Non-pigmented ciliary epithelial cell (primary cell): ENCODE measurements at regions not wholly inside any gene's neighbourhood (a gene's known extent, or its start where the extent isn't known, plus 50 kb on each side); places are given as distances from the start of the nearest gene placed in this dataset.
A peak's percentile ranks its signal among the peaks of the same experiment; 100 is the strongest.
"Not testable (repeated sequence)": the region's sequence is repeated elsewhere in the genome, so short reads cannot be mapped to it uniquely, and the experiment has no call there.

Experiments used
- DNase-seq: peaks from one replicate; pipeline ENCODE4 v3.0.0-alpha.2; 2010; ENCODE audit warnings: low read depth

- DNase-seq = no peak
These were observed 169.2 kb upstream of the PLXNC1 start for GRCh38 chr12:93979189-93979588.

GRCh38 chr12:93980711-93981110 is 167.7 kb upstream of the PLXNC1 start:
- DNase-seq = no peak

DNA sequence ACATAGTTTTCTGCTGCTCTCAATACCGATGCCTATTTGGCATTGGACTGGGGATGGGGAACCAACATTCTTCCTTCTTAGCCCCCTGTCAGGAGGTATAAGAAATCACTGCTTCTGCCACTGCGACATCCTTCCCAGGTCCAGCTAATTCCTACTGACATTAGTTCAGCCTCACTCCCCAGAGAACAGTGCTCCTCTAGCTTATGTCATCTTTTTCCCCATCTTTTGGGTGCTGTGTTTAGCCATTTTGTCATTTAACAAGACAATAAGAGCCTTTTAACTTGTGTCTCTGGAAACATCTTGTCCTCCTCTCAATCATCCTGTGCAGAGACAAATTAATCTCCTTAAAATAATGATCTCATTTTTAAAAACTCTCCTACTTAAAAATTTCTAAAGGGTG is 167.0 kb upstream of the PLXNC1 start:
- no peak for DNase-seq

DNA sequence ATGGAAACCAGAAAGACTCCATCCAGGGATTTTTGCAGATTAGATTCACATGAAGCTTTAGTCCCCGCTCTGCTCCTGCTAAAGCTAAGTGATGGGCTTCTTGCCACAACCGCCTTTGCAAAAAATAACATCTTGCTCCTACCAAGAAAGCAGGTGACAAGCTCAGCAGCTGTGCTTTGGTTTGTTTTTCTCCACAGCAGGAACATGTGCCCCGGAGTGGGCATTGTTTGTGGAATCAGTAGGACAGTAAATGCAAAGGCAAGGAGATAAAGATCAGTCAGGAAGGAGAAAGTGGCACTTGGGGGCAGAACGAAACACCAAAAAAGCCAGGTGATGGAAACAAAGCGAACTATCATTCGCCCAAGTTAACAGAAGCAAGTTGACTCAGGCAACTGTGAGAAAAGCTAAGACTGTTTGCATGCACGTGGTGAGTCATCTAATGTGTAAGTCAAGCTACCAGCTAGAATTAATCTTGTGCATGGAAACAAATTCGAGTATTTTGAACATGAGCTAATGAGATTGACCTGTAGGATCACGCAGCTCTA is 165.5 kb upstream of the PLXNC1 start:
- peak; percentile 52 for DNase-seq

DNA sequence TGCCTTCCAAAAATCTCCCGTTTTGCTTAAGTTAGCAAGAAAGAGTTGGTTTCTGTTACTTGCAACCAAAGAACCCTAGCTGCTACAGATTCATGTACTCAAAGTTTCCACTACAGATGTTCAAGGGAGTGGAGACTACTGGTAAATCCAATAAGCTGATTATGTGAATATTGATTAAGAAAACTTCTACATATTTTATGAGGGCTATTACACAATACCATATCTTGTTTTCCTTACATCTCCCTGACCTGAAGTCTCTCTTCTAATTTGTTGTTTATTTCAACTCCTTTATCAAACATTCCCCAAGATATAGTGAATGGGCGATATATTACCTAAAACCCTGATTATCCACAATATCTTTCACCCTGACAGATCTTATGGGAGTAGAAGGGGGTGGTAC is 164.4 kb upstream of the PLXNC1 start:
- no peak for DNase-seq

DNA sequence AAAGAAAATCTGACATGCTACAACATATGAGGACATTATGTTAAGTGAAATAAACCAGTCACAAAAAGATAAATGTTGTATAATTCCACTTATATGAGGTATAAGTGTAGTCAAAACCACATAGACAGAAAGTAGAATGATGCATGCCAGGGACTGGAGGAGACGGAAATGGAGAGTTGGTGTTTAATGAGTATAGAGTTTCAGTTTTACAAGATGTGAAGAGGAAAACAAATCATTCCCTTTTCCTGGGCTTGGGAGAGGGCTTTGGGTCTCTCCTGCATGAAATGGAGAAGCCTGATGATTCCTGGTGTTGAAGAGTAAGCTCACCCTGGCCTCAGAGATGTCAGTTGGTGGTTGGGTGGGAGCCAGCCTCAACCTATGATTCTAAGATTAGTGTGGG is 158.4 kb upstream of the PLXNC1 start:
- no peak for DNase-seq

- no peak for DNase-seq
These were observed 157.3 kb upstream of the PLXNC1 start for GRCh38 chr12:93990832-93991803.

DNA sequence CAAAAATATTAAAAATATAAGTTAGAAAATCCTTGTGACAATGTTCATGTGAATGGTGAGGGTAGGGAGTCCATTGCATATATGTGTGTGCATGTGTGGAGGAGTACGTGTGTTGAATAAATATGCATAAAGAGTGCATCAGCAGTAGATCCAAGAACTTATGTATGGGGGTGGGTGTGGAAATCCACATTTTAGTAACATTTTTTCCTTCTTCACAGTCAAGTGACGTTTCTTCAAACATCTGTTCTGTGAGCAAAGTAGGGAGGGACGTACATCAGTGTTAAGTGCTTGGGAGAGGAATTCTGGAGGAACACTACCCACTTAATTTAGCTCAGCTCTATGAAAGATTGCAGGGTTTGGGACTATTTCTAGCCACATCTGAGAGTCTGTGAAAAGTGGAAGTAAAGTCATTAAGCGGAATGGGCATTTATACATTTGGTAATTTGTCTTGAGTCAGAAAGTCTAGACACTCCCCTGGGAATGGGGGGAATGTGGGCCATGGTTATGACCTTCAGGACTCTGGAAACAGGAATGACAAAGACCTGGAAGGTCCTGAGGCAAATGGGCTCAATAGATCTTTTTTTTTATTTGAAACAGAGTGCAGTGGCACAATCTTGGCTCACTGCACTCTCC is 156.4 kb upstream of the PLXNC1 start:
- DNase-seq = no peak

GRCh38 chr12:93994721-93995120 is 153.7 kb upstream of the PLXNC1 start:
- DNase-seq = no peak

- no peak for DNase-seq
These were observed 152.1 kb upstream of the PLXNC1 start for GRCh38 chr12:93996321-93996720.

GRCh38 chr12:94001691-94002090 is 146.7 kb upstream of the PLXNC1 start:
- no peak for DNase-seq

- DNase-seq = not testable (repeated sequence)
These were observed 145.5 kb upstream of the PLXNC1 start for GRCh38 chr12:94002925-94003324.

GRCh38 chr12:94007833-94008232 is 140.5 kb upstream of the PLXNC1 start:
- not testable (repeated sequence) for DNase-seq

- DNase-seq = no peak
These were observed 138.1 kb upstream of the PLXNC1 start for GRCh38 chr12:94010307-94010706.

DNA sequence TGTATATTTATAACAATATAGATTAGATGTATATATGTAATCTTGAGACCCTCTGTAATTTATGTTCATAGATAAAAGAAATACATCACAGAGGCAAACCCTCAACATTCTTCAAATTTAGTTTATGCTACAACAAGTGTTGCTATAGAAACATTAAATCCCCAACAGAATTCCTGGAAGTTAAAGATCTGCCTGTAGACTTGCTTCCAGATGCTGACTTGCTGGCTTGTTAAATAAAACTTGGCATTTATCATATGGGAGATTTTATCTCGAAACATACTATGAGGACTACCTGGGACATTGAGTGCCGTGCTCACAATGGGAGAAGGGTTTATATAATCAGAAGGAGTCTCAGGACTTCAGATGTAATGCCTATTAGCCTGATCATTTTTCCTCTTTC is 136.3 kb upstream of the PLXNC1 start:
- DNase-seq = no peak

DNA sequence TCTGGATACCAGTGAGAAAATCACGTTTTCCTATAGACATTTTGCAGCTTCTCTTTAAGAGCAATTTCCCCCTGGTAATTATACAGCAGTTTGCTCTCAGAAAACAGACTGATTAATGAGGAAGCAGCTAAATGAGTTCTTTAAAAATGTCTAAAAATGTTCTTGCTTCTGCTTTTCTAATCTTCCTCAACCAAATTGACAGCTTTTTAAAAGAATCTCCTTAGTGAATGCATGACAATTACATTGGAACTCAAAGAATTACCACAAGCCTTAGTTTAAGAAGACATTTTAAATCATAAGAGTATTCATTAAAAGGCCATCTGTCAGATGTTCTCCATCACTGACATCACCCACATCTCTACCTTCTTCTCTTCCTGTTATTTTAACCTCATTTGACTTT is 135.8 kb upstream of the PLXNC1 start:
- no peak for DNase-seq

GRCh38 chr12:94017247-94017646 is 131.1 kb upstream of the PLXNC1 start:
- DNase-seq = not testable (repeated sequence)

GRCh38 chr12:94020335-94020734 is 128.0 kb upstream of the PLXNC1 start:
- no peak for DNase-seq

DNA sequence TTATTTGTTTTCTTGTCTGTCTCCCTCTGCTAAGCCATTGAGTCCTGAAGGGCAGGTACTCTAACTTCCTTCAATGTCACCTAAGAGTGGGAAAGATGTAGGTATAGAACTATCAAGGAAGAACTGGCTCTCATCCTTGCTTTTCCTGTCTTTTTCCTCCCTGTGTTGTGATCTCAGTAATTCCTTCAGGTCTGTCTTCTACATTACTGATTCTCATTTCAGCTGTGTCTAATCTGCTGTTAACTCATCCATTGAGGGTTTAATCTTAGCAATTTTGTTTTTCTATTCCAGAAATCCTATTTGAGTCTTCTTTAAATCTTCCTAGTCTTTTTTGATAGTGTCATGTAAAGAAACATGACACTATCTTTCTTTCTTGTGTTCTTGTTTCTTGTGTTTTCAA is 124.5 kb upstream of the PLXNC1 start:
- DNase-seq = no peak

DNA sequence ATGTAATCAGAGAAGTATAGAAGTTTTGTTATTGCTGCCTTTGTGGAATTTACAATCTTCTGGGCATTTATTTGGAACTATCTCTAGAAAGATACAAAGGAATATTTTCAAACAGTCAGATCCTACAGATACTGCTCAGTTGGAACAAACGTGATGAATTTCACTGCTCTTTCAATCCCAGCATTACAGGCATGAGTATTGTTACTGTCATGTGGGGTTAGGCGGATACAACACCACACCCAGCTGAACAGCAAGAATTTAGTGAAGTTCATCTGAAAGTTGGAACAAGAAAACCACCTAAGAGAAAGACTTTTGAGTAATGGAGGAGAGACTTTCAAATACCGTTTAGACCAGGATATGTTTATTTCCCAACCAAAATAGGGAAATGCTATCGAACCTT is 123.3 kb upstream of the PLXNC1 start:
- no peak for DNase-seq

DNA sequence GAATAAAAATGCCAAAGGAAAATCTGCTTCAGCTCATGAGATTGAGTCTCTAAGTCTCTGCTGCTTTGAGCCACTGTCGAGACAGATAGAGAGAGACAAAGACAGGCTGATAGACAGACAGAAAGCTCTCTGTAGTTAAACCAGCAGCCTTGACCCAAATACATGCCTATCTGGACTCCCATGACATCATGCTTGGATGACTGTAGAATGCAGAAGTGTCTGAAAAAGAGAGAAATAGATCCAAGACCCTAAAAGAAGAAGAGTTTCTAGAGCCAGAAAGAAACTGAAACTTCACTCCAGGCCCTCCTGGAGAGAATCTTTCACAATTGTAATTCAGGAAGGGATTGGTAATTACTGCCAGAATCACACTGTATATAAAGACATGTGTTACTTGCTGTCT is 122.6 kb upstream of the PLXNC1 start:
- no peak for DNase-seq

- no peak for DNase-seq
These were observed 121.8 kb upstream of the PLXNC1 start for GRCh38 chr12:94026596-94026995.

DNA sequence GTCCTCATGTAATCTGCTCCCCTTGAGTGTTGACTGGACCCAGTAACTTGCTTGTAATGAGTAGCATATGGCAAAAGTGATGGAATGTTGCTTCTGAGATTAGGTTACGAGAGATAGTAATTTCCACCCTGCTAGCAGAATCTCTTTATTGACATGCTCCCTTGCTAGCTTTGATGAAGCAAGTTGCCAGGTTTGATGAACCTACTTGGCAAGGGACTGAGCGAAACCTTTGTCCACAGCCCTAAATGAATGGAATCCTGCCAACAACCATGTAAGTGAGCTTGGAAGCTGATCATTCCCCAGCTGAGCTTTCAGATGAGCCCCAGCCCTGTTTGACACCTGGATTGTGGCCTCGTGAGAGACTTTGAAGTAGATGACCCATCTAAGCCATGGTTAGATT is 120.8 kb upstream of the PLXNC1 start:
- DNase-seq = no peak
